GM10248 (cell line): ENCODE measurements at regions not wholly inside any gene's neighbourhood (a gene's known extent, or its start where the extent isn't known, plus 50 kb on each side); places are given as distances from the start of the nearest gene placed in this dataset.

Source experiments
- CTCF ChIA-PET: fragments of 300-600 bp; sonication (Branson Sonifier 250); formaldehyde crosslinking; extraction: SDS; loops from one replicate; lab custom pipeline; 2021; ENCODE audit warnings: antibody characterized with exemption; lab: Yijun Ruan, JAX
- POLR2A ChIA-PET: fragments of 350-650 bp; sonication (Branson Sonifier 250); formaldehyde crosslinking; extraction: SDS; loops from one replicate; lab custom pipeline; 2020; ENCODE audit warnings: antibody characterized with exemption; lab: Yijun Ruan, JAX
- DNase-seq: peaks from one replicate; pipeline ENCODE4 v3.0.0; 2012; ENCODE audit errors: extremely low spot score
- CTCF ChIP-seq: IDR thresholded peaks from 2 replicates; pipeline ENCODE4 v1.5.1; 2012; ENCODE audit warnings: mild to moderate bottlenecking, low read depth; ENCODE audit errors: extremely low read depth, missing control alignments, control extremely low read depth

DNA sequence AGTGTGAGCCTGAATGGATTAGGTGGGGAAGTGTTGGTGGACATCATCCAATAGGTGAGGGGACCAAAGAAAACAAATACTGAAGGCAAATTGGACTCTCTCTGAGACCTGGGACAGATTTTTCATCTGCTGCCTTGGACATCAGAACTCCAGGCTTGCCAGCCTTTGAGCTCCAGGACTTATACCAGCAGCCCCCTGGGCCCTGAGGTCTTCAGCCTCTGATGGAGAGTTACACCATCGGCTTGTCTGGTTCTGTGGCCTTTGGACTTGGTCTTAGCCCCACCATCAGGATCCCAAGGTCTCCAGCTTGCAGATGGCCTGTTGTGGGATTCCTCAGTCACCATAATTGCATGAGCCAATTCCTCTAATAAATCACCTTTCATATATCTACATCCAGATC lies 80.8 kb upstream of the SLC8A3 start:
- DNase-seq, result no peak
- TF ChIP-seq CTCF, result no peak
- POLR2A ChIA-PET, result no interaction called here
- CTCF ChIA-PET, result no interaction called here

GRCh38 chr14:70268760-70269159 lies 80.0 kb upstream of the SLC8A3 start:
- no peak for TF ChIP-seq CTCF
- CTCF ChIA-PET, result no interaction called here
- POLR2A ChIA-PET, result no interaction called here
- DNase-seq, result no peak

GRCh38 chr14:70266157-70266556 lies 77.4 kb upstream of the SLC8A3 start:
- ChIA-PET POLR2A (no interaction called here), CTCF (no interaction called here)
- no peak for TF ChIP-seq CTCF
- no peak for DNase-seq

- ChIA-PET CTCF (no interaction called here), POLR2A (no interaction called here)
- no peak for DNase-seq
- TF ChIP-seq CTCF, result no peak
Observed at GRCh38 chr14:70265422-70265821, 76.7 kb upstream of the SLC8A3 start.

DNA sequence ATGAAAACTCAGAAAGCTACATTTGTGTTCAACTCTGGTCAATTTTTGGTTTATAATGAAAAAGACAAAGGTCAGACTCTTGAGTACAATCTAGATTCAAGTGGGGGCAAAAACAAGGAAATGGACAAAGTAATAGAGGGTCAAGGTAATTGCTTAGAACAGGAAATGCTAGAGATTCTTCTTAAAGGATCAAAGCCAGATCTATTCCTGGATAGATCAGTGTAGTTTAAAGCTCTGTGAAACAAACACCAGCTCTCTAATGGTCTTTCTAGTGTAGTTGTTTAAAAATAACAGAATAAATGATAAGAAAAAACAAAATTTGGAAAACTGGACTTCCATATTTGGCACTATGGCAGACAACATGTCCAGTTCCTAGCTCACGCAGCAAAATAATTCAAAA lies 70.7 kb upstream of the SLC8A3 start:
- ChIA-PET CTCF (interaction anchor here (0.7 to 1.3 kb wide), 2 partner anchors 8 to 15 kb away, joined by 3 read pairs; no protein-coding TSS in a partner anchor), POLR2A (interaction anchor here (0.6 kb wide), 1 partner anchor 665 kb away, joined by 3 read pairs; no protein-coding TSS in a partner anchor)
- no peak for TF ChIP-seq CTCF
- no peak for DNase-seq

DNA sequence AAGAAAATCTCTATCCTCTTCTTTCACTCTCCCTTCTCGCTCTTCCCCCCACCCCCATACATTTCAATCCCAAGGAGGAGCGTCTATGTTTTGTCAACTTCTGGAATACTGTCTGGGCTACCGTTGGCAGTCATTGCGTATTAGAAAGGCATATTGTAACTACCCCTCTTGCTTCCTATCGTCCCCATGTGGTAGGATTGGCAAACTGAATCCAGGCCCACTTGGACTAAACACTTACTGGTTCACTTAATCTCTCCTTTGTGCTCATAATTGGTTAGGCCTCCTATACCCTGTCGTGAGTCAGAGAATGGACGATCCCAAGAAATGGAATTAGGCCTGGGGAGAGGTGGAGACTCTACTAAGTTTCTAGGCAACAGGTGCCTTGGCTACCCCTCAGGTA lies 68.8 kb upstream of the SLC8A3 start:
- ChIA-PET POLR2A (no interaction called here), CTCF (interaction anchor here (0.7 to 1.2 kb wide), 3 partner anchors 17 to 394 kb away, joined by 3 to 4 read pairs (median 3); no protein-coding TSS in a partner anchor)
- no peak for TF ChIP-seq CTCF
- DNase-seq, result peak; percentile 47
